GM21447 (cell line): ENCODE measurements at regions not wholly inside any gene's neighbourhood (a gene's known extent, or its start where the extent isn't known, plus 50 kb on each side); places are given as distances from the start of the nearest gene placed in this dataset.
"Not testable (repeated sequence)": the region's sequence is repeated elsewhere in the genome, so short reads cannot be mapped to it uniquely, and the experiment has no call there.

Source experiments
- ATAC-seq: cut with Tn5 transposase; IDR thresholded peaks from one replicate; pipeline ENCODE4 v1.9.1; 2021; ENCODE audit not compliant: unreplicated experiment

DNA sequence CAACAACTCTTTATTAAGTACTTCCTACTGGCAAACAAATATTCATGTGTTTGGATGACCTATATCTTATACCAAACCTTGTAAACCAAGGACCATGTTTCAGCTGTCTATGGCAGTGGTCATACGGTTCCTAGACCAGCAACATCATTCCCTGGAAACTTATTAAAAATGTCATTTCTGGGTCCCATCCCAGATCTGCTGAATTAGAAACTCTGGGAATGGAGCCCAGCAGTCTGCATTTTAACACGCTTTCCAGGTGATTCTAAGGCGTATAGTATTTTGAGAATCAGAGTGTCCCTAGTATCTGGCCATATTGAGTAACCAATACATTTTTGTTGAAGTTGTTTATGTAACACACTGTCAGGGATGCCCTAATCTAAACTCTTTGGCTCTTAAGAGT lies 363.4 kb upstream of the LRRC3B start:
- no peak for ATAC-seq

DNA sequence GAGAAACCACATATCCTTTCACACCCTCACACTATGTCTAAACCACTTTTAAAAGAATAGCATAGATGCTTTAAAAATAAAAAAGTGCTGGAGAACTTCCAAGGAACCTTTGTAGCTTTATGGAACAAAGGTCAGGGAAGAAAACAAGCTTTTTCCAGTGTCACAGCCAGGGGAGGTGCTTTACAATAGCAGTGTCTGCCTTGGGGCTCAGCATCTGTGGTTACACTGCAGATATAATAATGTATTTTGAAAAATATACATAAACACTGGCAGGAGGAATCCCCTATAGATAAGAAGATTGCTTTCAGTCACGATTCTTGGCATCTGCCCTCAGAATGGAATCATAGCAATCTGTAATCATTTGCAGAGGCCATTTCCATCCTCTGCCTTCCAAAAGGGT lies 362.4 kb upstream of the LRRC3B start:
- no peak for ATAC-seq

DNA sequence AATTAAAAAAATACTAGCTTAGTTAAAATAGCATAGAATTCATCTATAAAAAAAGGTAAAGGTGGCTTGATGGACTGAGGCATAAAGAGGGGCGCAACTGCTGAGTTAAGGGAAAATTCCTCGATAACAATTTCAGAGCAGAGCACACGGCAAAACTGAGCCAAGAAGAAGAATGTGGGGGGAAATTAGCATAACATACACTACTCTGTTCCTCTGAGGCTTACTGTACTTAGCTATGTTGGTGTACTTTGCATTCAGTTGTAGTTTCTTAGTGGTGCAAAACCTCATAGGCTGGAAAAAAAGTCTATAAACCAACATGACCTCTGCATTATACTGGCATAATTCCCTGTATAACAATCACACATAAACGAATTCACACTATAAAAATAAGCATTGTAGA lies 357.9 kb upstream of the LRRC3B start:
- ATAC-seq = no peak

DNA sequence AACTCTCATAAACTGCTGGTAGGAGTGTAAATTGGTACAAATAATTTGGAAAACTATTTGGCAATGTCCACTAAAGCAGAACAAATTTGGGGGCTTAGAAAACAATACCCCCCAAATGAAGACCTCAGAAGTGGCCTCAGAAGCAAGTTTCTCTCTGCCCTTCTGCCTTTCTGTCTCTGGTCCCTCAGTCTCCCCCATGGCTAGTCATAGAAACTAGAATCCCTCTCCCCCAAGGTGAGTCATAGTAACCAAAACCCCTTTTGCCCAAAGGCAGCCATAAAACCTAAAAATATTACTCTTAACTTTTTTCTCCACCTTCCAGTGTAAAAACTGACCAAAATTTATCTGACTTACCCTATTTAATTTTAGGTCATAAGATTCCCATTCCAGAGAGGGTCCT lies 350.7 kb upstream of the LRRC3B start:
- no peak for ATAC-seq

DNA sequence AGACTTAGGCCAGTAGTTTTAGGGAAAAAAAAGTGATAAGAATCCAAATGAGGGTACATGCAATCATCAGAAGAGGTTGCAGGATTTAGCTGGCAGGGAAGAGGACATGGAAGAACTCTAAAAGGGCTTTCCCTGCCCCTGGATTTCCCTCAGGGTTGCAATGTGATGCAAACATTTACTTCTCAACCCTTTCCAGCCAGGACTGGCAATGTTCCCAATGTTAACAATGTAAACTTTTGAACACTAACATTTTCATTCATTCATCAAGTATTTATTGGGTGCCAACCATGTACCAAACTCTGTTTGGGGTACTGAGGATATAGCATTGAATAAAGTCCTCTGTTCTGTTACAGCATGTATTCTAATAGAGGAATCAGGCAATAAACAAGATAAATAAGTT lies 349.4 kb upstream of the LRRC3B start:
- ATAC-seq = no peak

DNA sequence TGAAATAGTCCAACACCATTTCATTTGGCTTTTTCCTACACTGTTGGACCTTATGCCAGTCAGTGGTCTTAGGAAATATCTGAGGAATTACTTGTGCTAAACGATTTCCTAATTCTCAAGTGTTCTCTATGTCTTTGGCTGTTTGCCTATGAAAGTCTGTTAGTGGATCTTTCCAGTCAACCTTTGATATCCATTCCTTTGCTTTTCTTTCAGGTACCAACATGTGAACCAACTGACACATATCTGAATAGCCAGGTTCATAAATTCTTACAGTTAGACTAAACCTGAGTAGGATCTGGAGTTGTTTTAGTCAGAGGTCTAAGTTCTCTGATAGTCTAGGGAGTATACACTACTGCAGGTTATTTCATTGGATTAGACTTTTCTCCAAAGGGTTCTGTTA lies 343.5 kb upstream of the LRRC3B start:
- ATAC-seq = no peak

DNA sequence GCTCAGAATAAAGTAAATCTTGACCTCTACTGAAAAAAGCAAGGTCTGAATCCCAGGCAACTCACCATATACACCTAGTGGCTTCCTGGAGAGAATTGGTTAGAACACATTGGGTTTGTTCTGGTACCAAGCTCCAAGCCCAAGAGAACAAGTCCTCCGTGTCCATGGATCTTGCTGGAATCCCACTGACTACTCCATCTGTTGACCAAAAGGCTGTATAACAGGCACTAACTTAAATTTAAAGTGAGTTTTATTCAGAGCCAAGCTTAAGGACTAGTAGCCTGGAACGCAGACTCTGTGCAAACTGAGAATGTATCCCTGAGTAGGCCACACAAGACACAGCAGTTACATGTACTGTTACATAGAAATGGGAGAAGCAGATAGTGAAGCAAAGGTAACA lies 342.1 kb upstream of the LRRC3B start:
- ATAC-seq = no peak

DNA sequence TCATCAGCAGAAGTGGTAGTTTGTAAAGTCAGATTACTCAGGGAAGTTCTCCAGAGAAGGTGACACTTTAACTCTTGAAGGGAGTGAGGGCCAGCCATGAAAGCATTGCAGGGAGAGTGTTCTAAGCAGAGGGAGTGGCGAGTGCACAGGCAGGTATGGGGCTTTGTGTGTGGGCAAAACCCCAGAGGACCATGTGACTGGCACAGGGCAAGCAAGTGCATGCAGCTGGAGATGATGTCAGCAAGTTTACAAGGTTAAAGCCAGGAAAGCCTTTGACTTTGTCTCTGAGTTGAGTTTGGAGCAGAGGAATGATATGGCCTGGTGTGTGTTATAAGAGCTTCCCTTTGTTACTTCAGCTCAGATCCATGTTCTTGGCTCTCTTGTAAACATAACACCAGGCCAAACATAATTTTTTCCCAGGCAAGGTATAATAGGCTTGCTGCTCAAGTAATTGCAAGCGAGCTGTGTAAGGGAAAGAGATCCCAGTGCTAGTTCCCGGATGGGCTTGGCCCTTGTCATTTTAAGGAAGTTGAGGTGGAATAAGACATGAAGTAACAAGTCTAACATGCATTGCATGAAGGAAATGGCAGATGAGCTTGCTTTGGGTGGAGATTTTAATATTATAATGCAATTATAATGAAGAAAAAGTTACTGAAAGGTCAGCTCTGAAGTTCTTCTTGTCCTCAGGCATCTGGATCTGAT lies 341.1 kb upstream of the LRRC3B start:
- no peak for ATAC-seq

DNA sequence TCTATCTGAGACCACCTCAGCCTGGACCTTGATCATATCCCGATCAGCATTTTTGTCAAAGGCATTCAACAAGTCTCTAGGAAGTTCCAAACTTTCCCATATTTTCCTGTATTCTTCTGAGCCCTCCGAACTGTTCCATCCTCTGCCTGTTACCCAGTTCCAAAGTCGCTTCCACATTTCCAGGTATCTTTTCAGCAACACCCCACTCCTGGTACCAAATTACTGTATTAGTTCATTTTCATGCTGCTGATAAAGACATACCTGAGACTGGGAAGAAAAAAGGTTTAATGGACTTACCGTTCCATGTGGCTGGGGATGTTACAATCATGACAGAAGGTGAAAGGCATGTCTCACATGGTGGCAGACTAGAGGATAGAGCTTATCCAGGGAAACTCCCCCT lies 338.1 kb upstream of the LRRC3B start:
- not testable (repeated sequence) for ATAC-seq

DNA sequence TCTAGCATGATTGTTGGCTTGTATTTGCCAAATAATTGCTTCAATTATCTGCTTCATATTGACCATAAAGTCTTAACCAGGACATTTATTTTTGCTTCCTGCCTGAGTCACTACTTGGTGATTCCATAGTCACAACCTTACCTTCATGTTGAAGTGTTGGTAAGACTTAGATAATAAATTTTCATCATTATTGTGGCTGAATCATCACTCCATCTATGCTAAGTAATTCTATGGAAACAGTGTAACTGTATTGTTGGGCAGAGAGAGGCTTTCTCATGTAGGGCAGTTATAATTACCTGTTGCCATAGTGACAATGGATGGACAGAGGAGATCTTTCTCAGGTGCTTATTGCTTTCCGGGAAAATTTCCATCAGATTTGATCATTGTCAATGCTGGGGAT lies 330.7 kb upstream of the LRRC3B start:
- no peak for ATAC-seq

DNA sequence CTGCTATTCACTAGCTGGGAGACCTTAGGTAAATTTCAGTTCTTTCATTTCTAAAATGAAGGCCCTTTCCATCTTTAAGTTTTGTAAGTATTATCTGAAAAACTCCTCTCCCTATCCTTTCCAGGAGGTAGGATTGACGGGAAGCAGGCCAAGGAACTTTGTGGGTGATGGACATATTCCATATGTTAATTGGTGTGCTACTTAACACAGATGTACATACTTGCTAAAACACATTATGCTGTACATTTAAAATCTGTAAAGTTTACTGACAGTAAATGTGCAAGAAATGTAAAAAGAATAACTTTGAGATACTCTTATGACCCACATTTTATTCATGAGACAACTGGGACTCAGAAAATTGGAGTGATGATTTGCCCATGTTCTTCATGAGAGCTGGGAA lies 329.8 kb upstream of the LRRC3B start:
- ATAC-seq = no peak

DNA sequence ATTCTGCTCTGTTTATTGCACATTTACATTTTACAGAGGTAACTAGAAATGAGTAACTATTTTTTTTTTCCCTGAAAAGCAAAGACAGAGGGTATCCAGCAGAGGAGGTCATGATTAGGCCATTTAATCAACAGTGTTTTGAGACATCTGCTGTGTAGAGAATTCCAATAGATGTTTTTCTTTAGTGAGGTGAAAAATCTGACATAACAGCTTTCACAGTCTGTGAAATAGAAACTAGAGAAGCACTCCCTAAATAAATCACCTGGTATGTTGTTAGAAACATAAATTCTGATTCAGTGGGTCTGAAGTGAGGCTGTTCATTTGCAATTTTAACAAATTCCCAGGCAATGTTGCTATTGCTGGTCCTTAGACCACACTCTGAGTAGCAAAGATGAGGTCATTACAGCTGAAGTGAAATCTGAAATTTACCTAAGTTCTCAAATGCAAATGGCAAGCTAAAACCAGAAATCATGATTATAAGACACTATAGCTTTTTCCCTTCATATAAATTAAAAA lies 329.2 kb upstream of the LRRC3B start:
- ATAC-seq = no peak

DNA sequence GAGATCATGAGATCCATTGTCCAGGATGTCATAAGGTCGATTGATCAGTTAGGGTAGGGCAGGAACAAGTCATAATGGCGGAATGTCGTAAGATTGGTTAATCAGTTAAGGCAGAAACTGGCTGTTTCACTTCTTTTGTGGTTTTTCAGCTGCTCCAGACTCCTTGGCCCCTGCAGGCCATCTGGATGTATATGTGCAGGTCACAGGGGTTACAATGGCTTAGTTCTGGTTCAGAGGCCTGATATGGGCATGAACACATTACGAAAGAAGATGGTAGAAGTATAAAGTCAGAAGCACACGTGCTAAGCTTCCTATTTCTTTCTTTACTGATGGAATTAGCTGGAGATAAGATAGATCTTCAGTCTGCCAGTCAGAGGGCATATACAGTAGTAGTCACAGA lies 315.4 kb upstream of the LRRC3B start:
- no peak for ATAC-seq

DNA sequence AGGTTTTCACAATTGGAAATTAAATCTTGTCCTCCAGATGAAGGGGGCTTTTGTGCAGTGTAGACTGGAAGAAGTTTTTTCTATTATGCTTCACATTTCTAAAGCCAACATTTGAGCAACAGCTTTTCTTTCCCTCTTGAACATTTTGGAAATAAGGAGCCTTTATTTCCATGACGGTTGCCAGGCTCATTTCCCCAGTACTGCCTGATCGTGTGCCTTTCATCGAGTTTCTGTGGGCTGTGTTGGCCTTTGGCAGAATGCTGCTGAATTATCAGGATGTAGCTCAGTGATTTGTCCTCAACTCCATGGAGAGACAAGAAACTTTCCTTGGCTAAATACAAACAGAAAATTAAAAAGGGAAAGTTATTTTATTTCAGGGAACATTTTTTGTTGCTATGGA lies 314.8 kb upstream of the LRRC3B start:
- no peak for ATAC-seq

DNA sequence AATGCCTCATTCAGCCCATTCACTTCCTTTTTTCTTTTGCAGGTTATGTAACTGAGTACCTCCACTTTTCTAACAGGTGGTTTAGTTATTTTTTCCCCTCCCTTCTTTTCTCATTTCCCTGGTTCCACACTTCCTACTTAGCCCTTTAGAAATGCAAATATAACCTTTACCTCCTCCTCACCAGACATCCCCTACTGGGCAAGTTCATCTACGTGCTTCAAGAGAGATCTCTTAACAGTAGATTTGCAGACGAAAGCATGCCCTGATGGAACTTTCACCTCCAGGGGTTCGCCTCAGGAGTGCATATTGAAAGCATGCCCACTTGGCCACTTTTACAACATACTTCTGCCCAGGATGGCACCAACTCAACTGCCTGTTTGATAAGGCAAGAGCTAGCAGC lies 314.1 kb upstream of the LRRC3B start:
- ATAC-seq = no peak

DNA sequence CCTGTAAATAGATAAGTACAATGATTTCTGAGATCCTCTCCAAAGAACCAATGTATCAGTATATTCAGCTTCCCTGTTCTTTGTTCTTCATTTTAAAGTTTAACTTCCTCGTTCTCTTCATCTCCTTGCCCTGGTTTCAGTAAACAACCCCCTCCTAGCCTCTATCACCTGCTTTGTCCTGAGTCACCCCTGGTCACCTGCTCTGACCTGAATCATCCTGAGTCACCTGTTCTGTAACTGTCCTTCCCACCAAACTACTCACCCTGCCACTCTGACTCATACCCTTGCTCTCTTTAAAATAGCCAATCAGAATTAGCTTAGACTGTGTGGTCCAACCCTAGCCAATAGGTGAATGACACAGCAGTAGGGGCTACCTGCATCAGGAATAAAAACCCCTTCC lies 313.0 kb upstream of the LRRC3B start:
- not testable (repeated sequence) for ATAC-seq

DNA sequence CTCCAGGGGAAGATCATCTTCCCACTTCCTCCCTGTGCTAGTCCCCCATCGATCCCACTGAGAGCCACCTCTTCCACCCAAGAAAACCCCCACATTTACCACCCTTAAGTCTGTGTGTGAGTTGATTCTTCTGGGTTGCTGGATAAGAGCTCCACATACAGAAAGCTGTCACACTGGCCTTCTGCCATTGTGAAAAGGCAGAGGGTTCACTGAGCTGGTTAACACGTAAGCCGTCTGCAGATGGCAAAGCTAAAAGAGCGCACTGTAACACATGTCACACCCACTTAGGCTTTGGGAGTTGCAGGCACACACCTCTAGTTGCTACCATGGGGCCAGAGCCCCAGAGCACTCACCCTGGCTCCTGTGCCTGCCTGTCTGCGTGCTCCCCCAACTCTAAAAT lies 309.8 kb upstream of the LRRC3B start:
- no peak for ATAC-seq

DNA sequence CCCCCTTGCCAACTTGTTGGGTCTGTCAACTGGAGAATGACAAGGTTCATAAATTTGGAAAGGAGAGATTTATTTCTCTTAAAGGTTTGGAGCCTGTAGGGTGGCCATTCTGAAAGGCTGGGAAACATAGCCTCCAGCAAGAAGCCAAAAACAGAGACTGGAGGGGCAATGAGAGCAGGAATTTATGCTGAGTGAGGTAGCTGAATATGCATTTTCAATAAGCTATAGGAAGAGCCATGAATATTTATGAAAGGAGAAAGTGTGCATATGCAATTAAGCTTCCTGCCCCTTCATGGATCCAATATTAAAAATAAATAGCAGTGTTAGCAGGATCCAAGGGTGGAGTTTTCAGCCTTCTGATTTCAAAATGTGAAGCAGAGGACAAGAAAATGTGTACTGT lies 306.1 kb upstream of the LRRC3B start:
- ATAC-seq = no peak

DNA sequence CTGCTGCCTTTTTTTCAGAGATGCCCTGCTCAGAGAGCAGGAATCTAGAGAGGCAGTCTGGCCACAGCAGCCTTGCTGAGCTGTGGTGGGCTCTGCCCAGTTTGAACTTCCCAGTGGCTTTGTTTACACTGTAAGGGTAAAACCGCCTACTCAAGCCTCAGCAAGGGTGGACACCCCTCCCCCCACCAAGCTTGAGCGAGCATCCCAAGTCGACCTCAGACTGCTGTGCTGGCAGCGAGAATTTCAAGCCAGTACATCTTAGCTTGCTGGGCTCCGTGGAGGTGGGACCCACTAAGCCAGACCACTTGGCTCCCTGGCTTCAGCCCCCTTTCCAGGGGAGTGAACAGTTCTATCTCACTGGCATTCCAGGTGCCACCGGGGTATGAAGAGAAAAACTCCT lies 298.8 kb upstream of the LRRC3B start:
- not testable (repeated sequence) for ATAC-seq

DNA sequence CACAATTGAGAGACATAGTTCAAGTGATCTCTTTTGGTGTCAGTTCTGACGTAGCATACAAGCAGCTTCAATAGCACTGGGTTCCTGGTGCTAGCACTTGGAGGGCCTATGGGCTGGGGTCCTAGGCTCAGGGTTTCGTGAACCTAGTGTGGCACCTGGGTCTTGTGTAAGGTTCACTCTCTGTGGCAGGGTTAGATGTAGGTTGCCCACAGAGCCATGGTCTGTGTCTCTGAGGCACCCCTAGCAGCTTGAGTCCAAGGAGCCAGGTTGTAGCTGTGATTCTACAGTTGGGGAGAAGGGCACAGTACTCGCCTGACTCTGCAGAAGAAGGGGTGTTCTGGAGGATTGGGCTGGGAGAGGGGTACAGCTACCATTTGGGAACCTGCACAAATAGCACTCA lies 282.6 kb upstream of the LRRC3B start:
- no peak for ATAC-seq

DNA sequence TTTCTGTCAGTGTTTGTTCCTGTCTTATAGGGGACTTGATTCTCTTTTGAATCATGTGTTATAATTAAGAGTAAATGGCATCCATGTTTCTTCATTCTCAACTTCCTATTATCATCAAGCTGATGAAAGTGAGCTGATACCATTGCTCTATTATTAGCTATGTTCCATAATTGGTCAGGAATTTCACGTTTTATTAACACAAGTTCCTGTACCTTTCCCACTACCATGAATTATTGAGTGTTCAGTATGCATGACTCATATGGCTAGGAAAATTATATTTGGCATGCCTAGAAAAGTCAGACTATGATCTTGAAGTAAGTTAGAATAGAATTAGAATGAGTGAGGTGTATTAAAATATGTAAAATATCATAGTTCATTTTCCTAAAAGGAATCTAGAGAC lies 278.9 kb upstream of the LRRC3B start:
- no peak for ATAC-seq

DNA sequence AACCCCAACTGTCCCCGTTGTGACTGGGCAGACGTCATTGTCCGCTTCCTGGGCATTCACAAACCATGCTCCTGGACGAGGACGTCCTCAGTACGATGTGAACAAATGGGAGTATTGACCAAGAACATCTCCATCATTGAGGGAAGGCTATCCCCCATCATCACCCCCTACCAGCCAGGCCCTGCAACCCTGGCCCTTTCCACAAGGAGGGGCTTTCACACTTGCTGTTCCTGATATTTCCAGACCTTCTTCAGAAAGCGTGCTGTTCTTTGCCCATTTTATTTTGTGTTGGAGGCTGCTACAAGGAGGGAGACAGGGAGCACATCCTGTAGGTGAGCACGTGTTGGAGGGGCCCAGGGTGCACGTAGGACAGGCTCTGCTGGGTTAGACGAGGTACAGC lies 277.0 kb upstream of the LRRC3B start:
- no peak for ATAC-seq

DNA sequence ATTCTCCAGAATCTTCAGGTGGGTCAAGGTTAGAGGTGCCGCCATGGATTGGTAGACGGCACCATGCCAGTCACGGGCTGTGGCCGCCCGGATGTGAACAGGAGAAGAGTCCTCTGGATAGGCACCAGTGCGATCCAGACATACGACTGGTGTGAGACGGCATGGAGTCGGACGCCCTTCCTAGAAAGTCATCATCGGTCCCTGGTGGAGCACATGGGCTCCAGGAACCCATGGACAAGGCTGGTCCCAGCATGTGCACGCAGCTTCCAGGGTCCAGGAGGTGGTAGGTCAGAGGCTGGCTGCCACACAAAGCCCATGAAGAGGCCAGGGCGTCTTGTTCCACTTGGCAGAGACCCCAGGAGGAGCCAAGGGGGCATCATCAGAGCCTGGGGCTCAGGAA lies 276.1 kb upstream of the LRRC3B start:
- no peak for ATAC-seq
